Testis (tissue), 2 donors: ENCODE measurements at regions not wholly inside any gene's neighbourhood (a gene's known extent, or its start where the extent isn't known, plus 50 kb on each side); places are given as distances from the start of the nearest gene placed in this dataset.

Experiments used
- DNase-seq: peaks from one replicate; pipeline ENCODE4 v3.0.0-alpha.2; 2019
- H3K27ac ChIP-seq, 2 donors: fragments of 200-600 bp; sonication (generic); one replicate each; pipeline ENCODE4 v1.5.1; 2019
- H3K27me3 ChIP-seq: fragments of 200-600 bp; sonication (generic); one replicate; pipeline ENCODE4 v1.5.1; 2019
- H3K36me3 ChIP-seq: fragments of 200-600 bp; sonication (generic); one replicate; pipeline ENCODE4 v1.5.1; 2017; ENCODE audit warnings: low read depth; ENCODE audit errors: missing control alignments
- H3K4me1 ChIP-seq: fragments of 200-600 bp; sonication (generic); one replicate; pipeline ENCODE4 v1.5.1; 2019
- H3K4me3 ChIP-seq, 2 donors: fragments of 200-600 bp; sonication (generic); one replicate each; pipeline ENCODE4 v1.5.1; 2017 to 2019
- H3K9me3 ChIP-seq: fragments of 200-600 bp; sonication (generic); one replicate; pipeline ENCODE4 v1.5.1; 2017
- POLR2A ChIP-seq: fragments of 450-650 bp; IDR thresholded peaks from one replicate; pipeline ENCODE4 v1.6.1; 2017; ENCODE audit warnings: antibody characterized with exemption, mild to moderate bottlenecking, moderate library complexity
- WGBS, 2 donors: methylation state at CpG; one replicate each; pipeline ENCODE4 v1.1.5; 2018; 5-methylcytosine and 5-hydroxymethylcytosine counted together
- intact Hi-C: fragments of 100-400 bp; cut with DNase I; formaldehyde crosslinking; loops from one replicate; pipeline ENCODE4 v1.15.1; 2023; ENCODE audit warnings: low total_unique reads
- TF ChIP-seq, protein P1 (sequence below), 3 experiments: fragments of 450-650 bp in 2 of 3; fragments of 200-600 bp in 1 of 3; sonication (generic) in 1 of 3; IDR thresholded peaks; one replicate each; pipeline ENCODE4 v1.5.1; 2016 to 2019; ENCODE audit warnings: antibody characterized with exemption in 3 of 3, mild to moderate bottlenecking in 2 of 3, moderate library complexity in 1 of 3

DNA sequence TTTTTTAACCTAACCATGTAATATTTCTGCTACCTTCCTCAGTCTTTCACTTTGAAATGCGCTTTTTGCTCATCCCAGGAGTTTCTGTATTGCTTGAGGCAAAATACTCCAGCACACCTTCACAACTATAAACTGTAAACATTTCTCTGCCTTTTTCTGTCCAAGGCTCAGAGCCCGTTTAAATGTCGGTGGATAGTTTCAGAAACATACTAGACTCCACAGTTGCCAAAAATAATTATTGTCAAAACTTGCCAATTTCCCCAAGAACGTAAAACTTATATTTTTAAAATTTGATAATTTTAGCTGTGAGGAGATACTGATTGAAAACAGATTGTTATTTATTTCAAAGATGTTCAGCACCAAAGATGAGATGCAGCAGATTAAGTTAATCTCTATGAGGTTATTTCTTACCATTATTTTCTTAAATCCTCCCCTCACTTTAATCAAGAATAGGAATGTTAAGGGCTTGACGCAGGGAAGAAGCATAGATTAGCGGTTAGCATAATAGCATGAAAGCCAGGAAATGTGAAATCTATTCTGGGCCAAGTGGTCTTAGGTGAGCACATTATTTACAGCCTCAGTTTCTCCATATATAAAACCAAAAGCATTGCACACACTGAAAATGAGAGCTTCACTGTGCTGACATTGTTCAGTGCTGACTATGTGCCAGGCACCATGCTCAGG is 91.5 kb upstream of the ESRRG start:
- intact Hi-C loops: no loop called here

DNA sequence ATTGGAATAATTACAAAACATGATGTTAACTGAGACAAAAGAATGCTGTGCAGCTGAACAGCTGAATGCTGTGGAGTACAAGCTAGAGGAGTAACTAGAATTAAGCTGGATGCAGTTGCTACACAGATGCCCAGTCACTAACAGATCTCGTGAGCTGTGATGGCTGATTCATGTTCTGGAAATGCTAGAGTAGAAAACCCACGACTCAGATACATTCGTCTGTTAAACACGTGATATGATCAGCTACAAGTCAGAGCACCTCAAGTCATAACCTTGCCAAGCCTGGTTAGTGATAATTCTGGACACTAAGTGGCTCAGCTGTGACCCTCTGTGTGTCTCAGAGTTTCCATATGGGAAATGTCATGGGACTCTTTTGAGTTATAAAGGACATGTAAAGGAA is 89.7 kb upstream of the ESRRG start:
- no peaks in the 10 kb centered on the region for H3K36me3 ChIP-seq
- TF ChIP-seq POLR2A: no peak
- TF ChIP-seq, protein P1, sequence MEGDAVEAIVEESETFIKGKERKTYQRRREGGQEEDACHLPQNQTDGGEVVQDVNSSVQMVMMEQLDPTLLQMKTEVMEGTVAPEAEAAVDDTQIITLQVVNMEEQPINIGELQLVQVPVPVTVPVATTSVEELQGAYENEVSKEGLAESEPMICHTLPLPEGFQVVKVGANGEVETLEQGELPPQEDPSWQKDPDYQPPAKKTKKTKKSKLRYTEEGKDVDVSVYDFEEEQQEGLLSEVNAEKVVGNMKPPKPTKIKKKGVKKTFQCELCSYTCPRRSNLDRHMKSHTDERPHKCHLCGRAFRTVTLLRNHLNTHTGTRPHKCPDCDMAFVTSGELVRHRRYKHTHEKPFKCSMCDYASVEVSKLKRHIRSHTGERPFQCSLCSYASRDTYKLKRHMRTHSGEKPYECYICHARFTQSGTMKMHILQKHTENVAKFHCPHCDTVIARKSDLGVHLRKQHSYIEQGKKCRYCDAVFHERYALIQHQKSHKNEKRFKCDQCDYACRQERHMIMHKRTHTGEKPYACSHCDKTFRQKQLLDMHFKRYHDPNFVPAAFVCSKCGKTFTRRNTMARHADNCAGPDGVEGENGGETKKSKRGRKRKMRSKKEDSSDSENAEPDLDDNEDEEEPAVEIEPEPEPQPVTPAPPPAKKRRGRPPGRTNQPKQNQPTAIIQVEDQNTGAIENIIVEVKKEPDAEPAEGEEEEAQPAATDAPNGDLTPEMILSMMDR (IDR thresholded peaks at IDR 0.05): no peak
- no peaks in the 10 kb centered on the region for H3K27me3 ChIP-seq
- no peak for DNase-seq
- no peaks in the 10 kb centered on the region for H3K4me1 ChIP-seq
- intact Hi-C loops: no loop called here
- H3K4me3 ChIP-seq: no peak overlapping the region
- no peak overlapping the region for H3K27ac ChIP-seq
- WGBS, 2 donors: 86 to 87% methylated on average over 4 of the region's 4 CpGs
- no peaks in the 10 kb centered on the region for H3K9me3 ChIP-seq

More for the DNA sequence above, 91.5 kb upstream of the ESRRG start:
- H3K36me3 ChIP-seq: no peaks in the 10 kb centered on the region
- H3K4me3 ChIP-seq: no peak overlapping the region
- no peaks in the 10 kb centered on the region for H3K4me1 ChIP-seq
- no peaks in the 10 kb centered on the region for H3K9me3 ChIP-seq
- TF ChIP-seq POLR2A: no peak
- TF ChIP-seq, protein P1 (IDR thresholded peaks at IDR 0.05): no peak
- 69 to 71% methylated on average over 6 of the region's 6 CpGs for WGBS, 2 donors
- DNase-seq: no peak
- no peaks in the 10 kb centered on the region for H3K27me3 ChIP-seq
- no peak overlapping the region for H3K27ac ChIP-seq

DNA sequence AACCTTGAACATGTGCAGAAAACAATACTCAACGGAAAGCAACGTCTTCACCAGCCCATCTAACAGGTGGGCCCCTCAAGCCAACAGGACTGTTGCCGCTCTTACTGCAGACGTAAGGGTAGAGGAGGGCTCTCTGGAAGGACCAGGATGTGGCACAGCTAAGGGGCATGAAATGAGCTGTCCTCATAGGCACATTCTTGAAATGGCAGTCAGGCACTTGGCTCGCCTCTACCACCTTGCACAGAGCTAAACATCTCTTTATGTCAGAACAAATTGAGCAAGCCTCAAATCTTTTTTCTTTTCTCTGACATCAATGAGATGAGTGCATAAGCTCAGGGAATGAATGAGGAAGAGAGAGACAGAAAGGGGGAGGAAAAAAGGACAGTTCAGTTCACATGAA is 86.4 kb upstream of the ESRRG start:
- no peaks in the 10 kb centered on the region for H3K9me3 ChIP-seq
- WGBS, 2 donors: 75 to 82% methylated on average over 5 of the region's 5 CpGs
- H3K36me3 ChIP-seq: no peaks in the 10 kb centered on the region
- intact Hi-C loops: no loop called here
- no peaks in the 10 kb centered on the region for H3K4me1 ChIP-seq
- no peak for TF ChIP-seq POLR2A
- TF ChIP-seq, protein P1 (IDR thresholded peaks at IDR 0.05): no peak
- no peak overlapping the region for H3K27ac ChIP-seq
- no peak overlapping the region for H3K4me3 ChIP-seq
- H3K27me3 ChIP-seq: no peaks in the 10 kb centered on the region
- DNase-seq: no peak

DNA sequence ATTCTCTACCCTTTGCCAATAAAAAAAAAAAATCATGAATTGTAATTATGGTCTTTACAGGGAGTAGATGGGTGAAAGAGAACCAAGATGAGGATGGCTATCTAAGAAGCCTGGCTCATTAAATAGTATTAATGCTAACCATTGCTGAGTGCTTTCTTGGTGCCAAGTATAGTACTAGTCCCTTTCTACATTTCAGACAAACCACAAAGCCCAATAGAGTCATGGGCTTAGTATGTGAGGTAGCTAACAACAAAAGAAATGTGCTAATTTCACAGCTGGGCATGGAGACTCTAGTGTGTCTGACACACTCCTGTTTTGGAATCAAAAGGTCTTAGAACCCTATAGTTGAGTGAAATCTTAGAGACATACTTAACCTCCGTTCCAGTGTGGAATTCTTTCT is 84.5 kb upstream of the ESRRG start:
- 88 to 90% methylated on average over 1 of the region's 1 CpG for WGBS, 2 donors
- no peaks in the 10 kb centered on the region for H3K4me1 ChIP-seq
- DNase-seq: no peak
- no peak for TF ChIP-seq POLR2A
- TF ChIP-seq, protein P1 (IDR thresholded peaks at IDR 0.05): no peak
- no peaks in the 10 kb centered on the region for H3K36me3 ChIP-seq
- H3K4me3 ChIP-seq: no peak overlapping the region
- intact Hi-C loops: no loop called here
- H3K9me3 ChIP-seq: no peaks in the 10 kb centered on the region
- H3K27ac ChIP-seq: no peak overlapping the region
- H3K27me3 ChIP-seq: no peaks in the 10 kb centered on the region

DNA sequence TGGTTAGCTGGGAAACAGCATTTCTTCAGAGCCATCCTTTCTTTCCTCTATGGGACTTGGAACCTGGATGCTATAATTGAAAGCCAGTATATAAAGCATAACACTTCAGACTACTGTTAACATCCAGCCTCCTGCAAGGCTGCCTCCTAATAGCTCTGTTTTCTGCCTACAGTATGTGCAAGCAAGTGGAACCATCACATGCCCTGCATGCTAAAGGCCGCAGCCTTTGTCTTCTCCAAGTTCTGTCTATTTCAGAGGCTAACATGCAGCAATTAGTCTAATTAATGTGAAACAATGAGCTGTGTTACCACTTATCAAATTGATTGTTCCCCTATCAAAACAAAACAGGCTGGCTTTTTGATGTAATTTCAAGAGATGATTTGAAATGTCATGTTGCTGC is 82.7 kb upstream of the ESRRG start:
- no peak for DNase-seq
- intact Hi-C loops: no loop called here
- 91 to 100% methylated on average over 1 of the region's 1 CpG for WGBS, 2 donors

More for the DNA sequence above, 82.7 kb upstream of the ESRRG start:
- Histone ChIP-seq H3K27ac (no peak overlapping the region), H3K9me3 (no peaks in the 10 kb centered on the region), H3K27me3 (no peaks in the 10 kb centered on the region), H3K4me1 (no peaks in the 10 kb centered on the region), H3K36me3 (no peaks in the 10 kb centered on the region), H3K4me3 (no peak overlapping the region)
- TF ChIP-seq POLR2A: no peak
- TF ChIP-seq, protein P1 (IDR thresholded peaks at IDR 0.05): no peak
